Hematopoietic multipotent progenitor cell treated with erythropoietin and hydrocortisone succinate and interleukin-3 and kit ligand, for 17 days (in vitro differentiated cells): ENCODE measurements at regions not wholly inside any gene's neighbourhood (a gene's known extent, or its start where the extent isn't known, plus 50 kb on each side); places are given as distances from the start of the nearest gene placed in this dataset.
"Not testable (repeated sequence)": the region's sequence is repeated elsewhere in the genome, so short reads cannot be mapped to it uniquely, and the experiment has no call there.

Source experiments
- DNase-seq: peaks from one replicate; pipeline ENCODE4 v3.0.0-alpha.2; 2015; ENCODE audit warnings: low spot score

DNA sequence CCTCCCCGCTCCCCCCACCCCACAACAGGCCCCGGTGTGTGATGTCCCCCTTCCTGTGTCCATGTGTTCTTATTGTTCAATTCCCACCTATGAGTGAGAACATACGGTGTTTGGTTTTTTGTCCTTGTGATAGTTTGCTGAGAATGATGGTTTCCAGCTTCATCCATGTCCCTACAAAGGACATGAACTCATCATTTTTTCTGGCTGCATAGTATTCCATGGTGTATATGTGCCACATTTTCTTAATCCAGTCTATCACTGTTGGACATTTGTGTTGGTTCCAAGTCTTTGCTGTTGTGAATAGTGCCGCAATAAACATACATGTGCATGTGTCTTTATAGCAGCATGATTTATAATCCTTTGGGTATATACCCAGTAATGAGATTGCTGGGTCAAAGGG lies 104.3 kb downstream of the MTPN start:
- not testable (repeated sequence) for DNase-seq

DNA sequence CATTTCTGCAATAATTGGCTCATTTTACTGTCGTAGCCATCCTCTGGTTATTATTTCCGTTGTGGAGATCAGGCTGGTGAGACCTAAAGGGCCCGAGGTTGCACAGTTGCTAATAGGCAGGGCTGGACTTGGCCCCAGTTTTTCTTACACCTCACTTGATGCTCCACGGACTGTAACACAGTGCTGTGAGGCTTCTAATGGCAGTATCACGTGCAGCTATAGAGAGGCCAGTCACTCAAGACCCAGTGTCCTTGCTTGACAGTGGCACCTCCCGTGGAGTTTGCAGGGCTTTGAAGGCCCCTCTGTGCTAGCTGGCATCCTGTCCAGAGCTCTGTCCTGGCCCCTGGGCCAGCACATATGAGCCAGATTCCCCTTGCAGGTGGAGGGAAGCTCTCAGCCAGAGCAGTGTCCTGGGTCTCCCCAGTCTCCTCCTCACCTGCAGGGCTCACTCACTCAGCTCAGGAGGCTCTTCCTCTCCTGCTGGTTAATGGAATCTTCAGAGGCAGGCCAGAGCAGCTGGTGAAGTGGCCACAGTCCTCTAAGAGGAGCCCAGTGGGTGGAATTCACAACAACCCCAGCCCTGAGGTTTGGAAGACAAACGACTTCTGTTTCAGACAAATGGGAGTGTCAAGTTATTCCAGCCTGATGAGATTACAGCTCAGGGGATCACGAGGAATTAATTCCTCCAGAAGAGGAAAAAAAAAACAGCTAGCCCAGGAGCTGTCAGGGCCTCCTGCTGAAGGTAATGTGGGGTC lies 114.2 kb upstream of the FAM180A start:
- DNase-seq, result no peak

DNA sequence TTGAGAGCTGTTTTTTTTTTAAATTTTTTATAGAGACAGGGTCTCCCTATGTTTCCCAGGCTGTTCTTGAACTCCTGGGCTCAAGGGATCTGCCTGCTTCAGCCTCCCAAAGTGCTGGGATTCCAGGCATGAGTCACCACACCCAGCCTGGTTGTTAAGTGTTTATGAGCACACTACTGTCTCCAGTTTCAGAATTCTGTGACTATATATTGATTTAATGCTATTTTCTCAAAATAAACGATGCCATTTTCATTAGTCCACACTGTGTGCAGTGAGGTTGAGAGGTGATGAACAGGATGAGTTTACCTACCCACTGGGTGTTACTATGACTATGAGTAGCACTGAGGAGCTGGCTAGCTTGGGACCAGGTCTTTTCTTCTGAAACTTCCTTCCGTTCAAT lies 110.9 kb upstream of the FAM180A start:
- DNase-seq, result no peak

DNA sequence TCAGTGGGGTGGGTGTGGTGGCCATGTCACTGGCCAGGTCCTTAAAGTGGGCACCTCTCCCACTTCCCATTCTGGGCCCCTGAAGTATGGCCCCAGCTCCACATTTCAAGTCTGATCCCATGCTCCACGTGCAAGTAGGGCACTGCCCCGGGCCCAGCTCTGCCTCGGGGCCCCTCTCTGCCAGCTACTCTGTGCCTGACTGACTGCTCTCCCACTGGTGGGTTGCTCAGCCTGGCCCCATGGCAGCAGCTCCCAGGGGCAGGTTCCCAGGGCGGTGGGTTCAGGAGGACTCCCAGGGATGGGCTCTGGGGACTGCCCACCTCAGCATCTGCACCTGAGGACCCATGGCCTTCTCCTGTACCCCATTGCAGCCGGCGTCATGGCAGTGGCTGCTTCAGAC lies 110.2 kb upstream of the FAM180A start:
- no peak for DNase-seq

DNA sequence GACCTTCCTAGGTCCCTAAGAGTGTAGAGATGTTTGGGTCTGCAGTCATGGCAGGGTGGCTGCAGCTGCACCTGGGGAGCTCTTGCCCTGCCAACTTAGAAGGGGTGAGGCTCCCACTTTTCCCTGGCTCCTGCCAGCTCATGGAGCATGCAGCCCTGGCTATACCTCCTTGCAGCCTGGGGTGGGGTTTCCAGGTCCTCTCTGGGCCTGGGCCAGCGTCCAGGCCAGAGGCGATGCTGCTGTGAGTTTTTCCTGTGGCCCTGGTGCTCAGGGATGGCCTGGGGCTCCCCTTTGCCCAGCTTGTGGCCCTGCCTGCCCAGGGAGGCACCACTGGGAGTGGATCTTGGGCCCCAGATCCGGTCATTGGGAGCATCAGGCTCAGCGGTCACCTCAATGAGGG lies 109.8 kb upstream of the FAM180A start:
- DNase-seq, result no peak

DNA sequence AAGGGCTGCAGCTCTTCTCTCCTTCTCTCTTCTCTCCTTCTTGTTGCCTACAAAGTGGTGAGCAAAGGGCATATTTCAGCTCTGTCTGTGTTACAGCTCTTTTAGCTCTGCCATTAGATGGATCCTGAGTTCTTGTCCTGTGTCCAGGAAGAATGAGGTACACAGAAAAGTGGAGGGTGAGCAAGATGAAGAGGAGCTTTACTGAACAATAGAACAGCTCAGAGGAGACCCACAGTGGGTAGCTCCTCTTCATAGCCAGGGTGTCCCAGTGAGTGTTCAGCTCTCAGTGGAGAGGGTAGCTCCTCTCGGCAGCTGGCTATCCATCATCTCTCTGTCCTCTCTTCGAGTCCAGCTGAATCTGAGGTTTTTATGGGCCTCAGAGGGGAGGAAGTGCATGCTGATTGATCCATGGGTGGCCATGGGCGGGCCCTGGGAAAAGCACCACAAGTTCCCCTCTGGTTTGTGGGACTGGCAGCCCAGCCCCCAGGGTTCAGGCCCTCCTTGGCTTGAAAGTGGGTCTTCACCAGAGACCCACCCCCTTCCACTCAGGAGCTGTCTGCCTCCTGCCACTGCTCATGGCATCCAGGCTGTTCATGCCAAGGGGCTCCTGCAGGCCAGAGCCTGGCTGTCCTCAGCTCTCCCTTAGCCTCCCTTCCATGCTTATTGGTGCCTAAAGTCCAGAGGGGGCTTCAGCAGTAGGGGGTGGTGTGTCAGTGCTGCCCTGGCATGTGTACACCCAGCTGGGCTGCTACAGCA lies 109.1 kb upstream of the FAM180A start:
- no peak for DNase-seq

DNA sequence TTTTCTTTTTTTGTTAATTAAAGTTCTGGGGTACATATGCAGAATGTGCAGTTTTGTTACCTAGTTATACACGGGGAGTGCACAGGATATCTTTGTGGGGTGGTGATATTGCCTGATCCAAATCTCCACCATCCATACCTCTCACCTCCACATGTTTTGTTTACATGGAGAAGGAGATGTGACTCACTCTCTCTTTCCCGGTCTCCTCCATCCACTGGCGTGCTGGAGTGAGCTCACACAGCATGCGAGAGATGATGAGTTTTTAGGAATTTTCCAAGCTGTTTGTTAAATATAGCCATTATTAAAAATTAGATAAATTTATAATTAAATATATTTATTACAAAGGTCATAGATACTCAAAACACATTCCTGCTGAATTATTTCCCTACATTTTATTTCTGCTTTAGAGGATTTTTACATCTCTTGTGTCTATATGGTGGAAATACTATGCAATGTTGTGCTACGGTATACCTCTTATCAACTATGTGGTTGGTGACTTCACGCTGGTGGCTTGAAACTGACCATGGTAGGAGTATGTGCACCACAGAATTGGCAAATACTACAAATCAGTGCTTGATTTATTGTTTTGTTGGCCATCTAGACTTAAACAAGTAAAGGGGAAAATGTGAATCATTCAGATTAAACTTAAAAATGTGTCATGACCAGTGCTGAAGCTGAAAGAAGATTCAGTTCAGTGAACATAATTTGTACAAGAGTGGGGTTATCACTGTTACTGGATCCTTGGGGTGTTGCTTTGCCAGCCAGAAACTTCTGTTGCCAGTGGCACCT lies 107.9 kb upstream of the FAM180A start:
- no peak for DNase-seq

DNA sequence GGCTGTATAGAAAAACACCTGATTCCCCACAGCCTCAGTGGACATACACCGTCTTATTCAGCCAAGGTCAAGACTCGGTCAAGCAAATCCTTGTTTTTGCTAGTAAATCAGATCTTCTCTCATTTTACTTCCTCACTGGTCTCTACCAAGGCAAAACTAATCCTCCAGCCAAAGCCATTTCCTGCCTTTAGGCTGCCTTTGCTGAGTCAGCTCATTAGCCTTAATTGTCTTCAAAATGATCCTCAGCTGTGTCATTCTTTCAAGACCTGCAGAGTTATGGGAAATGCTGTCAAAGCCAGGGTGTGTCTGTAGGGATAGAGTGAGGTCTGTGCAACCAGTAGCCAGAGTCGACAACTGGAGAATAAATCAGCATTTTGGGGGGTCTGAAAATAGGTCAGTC lies 107.2 kb upstream of the FAM180A start:
- no peak for DNase-seq

DNA sequence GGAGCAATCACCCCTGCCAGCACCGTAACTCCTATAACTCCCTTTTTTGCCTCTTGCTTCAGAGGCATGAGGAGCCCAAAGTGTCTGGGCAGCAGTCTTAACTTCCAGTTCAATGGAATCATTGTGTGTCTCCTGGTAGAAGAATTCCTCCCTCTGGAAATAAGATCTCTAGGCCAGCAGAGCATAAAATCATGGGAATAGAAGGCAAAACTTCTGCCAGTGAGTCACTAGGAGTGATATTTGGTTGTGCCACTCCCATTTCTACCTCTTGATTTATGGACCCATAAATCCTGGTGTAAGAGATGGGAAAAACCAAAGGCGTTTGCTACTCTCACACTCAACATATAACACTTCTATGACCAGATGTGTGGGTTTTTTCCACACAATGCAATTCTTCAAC lies 104.9 kb upstream of the FAM180A start:
- DNase-seq, result no peak

DNA sequence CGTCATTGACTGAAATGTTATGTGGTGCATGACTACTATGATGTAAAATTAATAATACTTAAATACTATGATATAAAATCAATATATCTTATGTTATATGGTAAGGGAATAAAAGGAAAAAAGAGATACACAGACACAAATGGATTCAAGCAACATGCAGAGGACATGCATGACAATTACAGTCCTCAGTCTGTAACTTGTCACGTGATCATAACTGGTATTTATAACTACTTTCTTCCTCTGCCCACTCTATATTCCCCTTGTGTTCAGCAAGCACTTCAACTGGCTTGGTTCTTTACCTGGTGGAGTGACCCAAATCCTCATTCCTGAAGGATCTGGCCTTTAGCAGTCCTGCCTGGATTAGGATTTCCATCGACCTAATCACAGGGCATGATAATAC lies 104.4 kb upstream of the FAM180A start:
- no peak for DNase-seq

DNA sequence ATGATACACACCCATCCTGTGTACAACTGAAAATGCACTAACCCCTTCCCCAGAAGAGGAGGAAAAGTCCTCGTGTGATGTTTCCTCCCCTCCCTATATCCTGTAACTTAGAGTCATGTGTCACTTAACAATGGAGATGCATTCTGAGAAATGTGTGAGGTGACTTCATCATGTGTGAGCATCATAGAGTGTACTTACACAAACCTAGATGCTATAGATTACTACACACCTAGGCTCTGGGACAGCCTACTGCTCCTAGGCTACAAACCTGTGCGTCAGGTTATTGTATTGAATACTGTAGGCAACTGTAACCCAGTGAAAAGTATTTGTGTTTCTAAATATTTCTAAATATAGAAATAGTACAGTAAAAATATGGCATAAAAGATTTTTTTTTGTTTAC lies 98.6 kb upstream of the FAM180A start:
- DNase-seq, result no peak

DNA sequence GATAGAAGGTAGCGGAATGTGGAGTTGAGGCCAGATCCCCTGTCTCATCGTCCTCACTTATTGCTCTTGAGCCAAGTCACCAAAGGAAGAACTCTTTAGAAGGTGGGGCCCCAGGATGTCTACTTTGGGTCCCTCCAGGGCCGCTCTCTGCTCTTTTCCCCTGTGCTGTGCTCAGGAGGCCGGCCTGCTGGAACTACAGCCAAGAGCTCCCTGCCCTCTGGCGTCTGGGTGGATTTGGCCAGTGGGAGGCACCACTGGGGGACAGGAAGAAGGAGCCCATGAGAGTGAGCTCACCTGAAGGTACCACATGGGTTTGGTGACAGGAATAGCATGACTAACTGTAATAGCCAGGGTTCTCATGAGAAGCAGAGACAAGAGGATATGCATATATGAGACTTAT lies 97.7 kb upstream of the FAM180A start:
- no peak for DNase-seq

DNA sequence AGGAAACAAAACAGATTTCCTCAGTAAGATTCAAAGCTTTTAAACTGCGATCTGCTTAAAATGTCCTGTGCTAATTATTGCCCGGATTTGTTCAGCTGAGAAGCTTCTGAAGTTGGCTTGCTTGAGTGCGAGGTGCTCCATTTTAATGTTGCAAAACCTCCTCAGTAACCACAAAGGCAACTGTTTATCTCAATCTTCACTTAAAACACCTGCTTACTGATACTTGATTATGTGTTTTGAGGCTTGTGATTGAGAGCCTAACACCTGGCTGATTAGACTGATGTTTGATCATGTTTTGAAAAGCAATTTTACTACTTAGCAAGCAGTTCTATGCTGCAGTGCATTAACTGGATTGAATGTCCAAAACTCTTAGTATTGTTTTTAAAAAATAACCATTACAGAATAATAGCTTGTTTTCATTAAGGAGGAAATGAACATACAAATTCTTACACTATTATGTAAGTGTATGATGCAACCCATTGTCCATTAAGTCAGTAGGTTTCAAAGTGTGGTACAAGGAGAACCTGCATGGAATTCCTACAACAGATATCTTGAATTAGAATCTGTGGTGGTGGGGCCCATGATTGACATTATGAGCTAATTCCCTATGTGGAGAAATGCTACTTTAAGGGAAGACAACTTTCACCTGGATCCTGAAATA lies 96.9 kb upstream of the FAM180A start:
- DNase-seq, result no peak

DNA sequence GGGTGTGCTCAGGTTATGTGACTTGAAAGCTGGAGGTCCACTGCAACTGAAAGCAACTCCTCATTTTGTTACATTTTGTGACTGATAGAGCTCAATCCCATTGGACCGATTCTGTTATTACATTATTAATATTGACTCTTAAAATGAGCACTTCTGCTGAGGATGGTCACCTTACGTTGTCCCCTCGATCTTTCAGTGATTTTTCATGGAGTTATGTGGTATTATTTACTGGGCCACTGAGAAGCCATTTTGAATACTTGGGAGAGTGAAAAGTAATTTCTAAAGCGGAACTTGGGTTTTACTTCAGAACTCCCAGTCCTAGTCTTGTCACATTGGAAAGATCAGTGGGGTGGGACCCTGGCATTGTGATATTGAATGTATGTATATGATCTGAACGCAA lies 96.3 kb upstream of the FAM180A start:
- no peak for DNase-seq

DNA sequence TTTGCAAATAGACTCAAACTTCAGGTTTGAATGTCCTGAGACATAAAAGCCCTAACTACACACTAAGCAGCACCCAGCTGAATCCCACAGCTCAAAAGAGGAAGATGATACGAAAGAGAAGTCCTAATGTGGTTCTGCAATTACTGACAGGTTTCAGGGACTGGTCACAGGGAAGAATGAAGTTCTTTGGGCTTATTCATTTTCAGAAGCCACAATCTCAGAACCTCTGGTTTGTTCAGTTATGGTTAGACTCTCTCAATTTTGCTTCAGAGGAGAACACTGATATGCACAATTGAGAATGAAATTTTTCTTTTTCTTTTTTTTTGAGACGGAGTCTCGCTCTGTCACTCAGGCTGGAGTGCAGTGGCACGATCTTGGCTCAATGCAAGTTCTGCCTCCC lies 94.6 kb upstream of the FAM180A start:
- DNase-seq, result no peak

DNA sequence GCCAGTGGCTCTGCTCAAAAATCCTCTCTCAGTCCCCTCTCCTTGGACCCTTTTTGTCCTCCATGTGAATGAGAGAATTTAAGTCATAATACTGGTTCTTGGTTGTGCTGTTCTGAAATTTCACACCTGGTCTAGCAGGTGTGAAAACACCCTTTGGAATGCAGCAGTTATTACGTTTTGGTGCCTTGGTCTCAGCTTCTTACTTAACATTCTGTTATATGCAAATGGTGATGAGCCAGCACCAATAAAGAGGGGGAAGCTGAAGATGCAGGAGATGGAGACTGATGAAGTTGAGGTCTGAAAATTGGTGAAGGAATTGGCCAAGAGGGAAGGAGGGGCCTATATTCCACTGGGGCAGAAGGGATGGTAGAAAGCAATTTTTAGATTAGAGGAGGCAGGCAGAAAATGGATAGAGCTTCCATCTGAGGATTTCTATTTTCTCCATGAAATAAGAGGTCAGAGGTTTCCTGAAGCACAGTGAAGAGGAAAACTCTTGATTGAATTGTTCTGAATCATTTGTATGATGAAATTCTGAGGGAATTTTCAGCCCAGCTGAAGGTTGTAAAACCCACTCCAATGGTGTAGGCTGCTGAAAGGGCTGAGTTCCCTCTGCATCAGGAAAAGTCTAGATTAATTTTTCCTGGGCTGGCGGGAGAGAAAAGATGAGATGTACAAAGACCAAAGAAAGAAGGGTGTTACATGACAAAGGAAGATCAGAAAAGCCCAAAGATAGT lies 94.0 kb upstream of the FAM180A start:
- no peak for DNase-seq

DNA sequence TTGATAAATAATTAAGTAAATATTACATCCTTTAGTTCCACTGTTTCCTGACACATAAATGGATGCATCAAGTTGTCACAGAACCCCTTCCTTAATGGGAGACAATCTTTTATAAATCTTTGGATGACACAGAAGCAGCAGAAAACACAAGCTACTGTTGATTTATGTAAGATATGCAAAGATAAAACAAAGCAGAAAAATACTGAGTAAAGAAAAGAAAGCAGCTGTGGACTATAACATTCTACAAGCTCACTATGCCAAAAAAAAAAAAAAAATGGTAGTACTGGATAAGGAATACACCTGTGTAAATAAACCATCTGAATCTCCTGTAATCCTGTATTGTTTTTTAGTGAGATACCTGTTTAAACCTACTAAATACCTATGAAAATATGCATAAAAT lies 92.0 kb upstream of the FAM180A start:
- no peak for DNase-seq

DNA sequence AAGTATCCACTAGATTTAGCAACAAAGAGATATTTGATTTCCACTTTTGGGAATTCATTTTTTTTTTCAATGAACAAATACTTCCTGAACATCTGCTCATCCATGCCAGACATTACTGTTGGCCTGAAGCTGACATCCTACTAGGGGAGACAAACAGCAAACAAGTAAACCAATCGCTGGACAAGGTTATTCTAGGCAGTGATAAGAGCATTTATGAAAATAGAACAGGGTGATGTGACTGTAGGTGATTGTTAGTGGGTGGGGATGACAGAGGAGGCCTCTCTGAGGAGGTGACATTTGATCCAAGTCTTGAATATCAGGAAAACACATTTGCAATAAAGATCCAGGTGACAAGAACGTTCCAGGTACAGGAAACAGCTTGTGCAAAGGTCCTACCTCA lies 89.1 kb upstream of the FAM180A start:
- DNase-seq, result no peak

DNA sequence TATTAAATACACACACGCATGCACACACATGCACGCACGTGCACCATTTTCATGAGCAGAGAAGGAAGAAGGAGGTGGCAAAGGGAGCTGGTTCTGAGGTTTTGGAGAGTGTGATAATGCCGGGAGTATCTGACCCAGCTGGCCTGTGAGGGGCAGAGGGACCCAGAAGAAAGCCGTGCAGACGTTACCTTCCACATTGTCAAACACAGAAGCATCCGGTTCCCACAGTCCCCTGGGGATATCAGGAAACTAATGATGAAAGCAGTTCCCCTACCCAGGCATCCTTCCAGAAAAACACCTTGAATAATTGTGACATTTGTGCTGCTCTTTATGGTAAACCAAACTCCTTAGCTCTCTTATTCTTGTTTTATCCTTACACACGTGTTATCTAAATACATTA lies 85.7 kb upstream of the FAM180A start:
- DNase-seq, result no peak

DNA sequence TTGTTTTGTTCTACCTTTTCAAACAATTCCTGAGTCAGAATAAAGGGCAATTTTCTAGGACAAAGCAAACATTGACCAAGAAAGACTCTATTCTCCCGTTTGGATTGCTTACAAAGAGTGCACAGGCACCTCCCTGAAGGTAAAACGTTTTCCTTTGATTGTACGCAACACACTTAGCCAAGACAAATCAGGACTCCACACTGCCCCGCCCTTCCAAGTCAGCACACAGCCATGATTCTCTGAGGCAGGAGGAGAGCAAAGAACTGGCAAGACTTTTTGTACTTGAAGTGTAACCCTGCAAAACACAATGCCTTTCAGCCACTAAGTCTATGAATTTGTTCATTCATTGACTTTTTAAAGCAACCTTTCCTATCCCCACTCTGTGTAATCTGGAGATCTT lies 85.0 kb upstream of the FAM180A start:
- no peak for DNase-seq

DNA sequence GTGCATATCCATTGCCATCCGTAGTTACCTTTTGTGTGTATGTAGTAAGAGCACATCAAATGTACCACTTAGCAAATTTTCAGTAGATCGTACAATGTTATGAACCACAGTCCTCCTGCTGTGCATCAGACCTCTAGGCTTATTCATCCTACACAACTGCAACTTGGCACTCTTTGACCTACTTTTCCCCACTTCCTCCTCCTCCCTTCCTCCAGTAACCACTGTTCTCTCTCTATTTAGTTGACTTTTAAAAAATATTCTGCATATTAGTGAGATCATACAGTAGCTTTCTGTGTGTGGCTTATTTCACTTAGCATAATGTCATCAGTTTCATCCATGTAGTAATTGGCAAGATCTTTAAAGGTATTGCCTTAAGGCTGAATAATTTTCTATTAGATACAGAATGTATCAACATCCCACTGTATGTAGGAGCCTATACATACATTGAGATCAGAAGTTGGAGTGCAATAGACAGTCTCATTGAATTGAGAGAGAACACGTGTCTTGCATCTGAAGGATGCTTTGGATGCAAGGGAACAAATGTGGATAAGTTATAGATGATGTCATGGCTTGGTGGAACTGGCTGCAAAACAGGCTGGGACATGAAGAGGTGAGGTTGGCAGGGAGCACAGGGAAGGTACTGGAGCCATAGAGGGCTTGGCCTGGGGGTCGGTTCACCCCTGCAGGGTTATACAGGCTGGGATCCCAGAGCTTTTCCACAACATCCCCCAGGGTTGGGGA lies 83.0 kb upstream of the FAM180A start:
- no peak for DNase-seq
